Activated CD4-positive, CD25-positive, alpha-beta regulatory T cell treated with anti-CD3 and anti-CD28 coated beads, Interleukin-2, amount 50 U/mL, for 24 hours (primary cell): ENCODE measurements at regions not wholly inside any gene's neighbourhood (a gene's known extent, or its start where the extent isn't known, plus 50 kb on each side); places are given as distances from the start of the nearest gene placed in this dataset.

Experiments
- ATAC-seq, 2 donors: fragments of 150-1000 bp; cut with Tn5 transposase; one replicate each; pipeline ENCODE4 v1.10.0; 2021; ENCODE audit warnings: mild to moderate bottlenecking in 1 of 2, moderate library complexity in 1 of 2

DNA sequence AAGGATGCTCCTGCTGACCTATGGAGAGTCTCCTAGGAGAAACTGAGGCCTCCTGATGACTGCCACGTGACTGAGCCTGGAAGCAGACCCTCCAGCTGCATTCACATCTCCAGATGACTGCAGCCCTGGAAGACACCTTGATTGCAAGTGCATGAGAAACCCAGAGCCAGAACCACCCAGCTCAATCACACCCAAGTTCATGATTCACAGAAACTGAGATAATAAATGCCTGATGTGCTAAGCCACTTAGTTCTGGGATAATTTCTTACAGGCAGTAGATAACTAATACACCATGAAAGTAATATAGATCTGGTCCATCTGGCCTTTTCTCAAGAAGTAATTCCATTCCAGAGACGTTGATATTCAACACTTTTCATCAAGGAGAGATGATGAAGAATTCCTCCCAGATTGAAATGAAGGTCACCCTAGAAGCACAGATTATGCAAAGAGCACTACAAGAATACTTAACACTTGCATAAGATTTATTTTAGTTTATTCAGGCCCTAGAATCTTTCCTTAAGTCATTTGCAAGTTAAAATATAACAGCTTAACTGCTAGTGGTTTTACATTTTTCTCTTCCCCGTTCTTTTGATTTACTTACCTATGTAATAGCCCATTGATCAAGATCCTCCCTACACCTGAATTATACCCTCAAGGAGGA lies 208.2 kb upstream of the INHBA start:
- ATAC-seq = no peak

DNA sequence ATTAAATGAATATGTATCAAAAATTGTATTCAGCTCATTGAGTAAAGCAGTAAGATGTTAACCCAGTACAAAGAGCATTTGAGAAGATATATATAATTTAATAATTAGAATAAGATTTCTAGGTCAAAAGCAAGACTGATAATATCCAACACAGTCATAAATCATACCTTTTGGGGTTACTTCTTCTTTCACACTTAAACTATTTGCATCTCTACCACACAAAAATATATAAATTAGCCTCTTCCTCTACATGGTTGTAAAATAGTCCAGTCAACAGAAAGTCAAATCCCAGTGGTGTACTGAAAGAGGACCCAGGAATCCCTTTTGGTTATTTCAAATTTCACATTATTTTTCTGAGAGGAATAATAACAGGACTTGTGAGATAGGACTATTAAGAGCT lies 204.6 kb upstream of the INHBA start:
- ATAC-seq = no peak

DNA sequence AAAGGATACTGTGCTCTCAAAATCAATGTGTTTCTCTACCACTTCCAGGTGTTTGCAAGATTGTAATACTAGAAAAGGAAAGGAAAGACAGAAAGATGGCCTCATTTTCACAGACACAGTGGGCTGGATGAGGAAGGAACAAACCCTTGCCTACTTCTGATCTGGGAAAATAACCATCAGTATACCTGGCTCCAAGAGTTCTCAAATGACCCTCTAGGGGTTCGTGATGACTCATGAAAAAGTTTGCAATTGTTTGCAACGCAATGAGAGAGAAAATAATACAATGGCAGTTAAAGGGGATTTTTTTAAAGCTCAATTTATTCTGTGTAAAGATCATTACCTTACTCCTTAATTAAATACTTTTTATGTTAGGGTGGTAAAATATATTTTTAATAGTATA lies 197.6 kb upstream of the INHBA start:
- no peak for ATAC-seq

DNA sequence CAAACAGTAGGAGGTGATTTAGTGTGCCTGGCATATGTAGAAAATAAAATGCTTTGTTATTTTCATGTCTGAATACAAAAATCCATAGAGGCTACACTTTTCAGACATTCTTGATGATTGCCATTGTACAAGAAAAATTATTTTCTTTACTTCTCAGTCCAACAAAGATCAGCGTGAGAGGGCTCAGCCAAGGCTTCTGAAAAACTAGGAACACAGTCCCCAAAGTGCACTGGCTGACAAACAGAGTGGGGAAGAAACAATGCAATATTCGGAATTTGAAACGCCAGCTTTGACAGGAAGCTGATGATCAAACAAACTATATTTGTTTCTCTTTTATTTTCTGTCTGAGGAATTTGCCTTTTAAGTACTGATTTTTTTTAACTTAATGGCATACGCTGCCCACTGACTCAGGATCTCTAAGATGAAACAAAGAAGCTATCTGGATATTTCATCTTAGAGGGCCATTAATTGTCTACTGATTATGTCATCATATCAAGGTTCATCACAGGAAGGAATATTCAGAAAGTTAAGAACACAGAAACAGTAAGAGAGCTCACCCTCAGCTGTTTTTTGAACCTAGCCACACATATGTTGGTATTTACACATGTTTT lies 197.0 kb upstream of the INHBA start:
- ATAC-seq = no peak

DNA sequence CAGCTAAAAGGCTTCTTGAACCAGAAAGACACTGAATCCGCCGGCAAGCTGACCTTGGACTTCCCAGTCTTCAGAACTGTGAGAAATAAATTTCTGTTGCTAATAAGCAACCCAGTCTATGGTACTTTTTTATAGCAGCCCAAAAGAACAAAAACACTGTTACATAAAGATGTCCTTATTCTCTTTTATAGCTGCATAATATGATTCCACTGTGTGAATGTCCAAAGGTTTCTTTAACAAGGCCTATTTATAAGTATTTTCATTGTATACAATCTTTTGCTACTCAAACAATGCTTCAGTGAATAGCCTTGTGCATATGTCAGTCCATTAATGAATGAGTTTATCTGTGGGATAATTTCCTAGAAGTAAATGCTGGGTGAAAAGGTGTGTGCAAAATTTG lies 190.8 kb upstream of the INHBA start:
- ATAC-seq = no peak

DNA sequence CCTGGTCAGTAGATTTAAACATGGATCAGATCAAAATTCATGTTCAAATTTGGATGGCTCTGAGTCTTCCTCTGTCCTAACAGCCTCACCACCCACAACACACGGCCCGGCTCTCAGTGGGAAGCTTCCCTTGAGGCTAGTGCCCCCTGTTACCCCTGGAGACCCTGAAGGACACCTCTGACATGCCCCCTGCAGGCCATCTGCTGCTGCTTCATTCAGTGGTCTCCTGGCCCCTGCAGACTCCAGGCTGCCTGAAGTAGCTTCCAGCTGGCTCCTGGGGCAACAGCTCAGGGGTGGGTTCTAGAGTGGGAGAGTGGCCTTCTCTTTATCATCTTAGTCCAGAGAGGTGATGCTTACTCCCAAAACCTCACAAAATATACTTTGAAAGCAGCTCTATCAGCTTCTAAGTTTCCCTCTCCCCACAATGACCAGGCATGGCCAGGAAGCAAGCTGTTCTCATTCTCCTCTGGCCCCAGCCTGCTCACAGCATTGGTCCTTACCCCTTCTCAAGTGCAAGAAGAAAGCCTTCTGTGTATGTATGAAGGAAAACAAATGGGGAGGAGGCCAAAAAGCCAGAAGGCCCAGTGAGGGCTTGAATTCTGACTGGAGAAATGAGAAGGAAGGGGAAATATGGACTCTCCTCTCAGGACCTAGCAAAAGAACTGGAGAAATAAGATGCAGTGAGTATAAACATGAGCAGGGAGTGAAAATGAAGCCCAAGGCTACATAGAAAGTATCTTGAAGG lies 189.6 kb upstream of the INHBA start:
- ATAC-seq = no peak

DNA sequence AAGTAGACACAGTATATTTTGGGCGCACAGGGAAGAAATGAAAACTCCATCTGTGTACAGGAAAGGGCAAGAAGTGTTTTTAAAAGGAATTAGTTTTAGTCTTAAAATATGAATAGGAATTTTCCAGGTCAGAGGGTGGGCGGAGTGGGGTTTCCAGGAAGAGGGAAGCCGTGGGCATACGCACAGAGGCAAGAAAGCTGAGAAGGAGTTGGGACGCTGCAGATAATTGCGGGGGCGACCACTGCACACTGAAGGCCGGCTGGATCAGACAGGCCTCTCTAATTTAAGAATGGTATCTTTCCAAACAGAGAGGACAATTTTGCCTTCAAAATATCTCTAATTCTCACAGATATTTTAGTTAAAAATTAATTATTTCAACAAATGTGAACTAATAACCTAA lies 189.1 kb upstream of the INHBA start:
- no peak for ATAC-seq

DNA sequence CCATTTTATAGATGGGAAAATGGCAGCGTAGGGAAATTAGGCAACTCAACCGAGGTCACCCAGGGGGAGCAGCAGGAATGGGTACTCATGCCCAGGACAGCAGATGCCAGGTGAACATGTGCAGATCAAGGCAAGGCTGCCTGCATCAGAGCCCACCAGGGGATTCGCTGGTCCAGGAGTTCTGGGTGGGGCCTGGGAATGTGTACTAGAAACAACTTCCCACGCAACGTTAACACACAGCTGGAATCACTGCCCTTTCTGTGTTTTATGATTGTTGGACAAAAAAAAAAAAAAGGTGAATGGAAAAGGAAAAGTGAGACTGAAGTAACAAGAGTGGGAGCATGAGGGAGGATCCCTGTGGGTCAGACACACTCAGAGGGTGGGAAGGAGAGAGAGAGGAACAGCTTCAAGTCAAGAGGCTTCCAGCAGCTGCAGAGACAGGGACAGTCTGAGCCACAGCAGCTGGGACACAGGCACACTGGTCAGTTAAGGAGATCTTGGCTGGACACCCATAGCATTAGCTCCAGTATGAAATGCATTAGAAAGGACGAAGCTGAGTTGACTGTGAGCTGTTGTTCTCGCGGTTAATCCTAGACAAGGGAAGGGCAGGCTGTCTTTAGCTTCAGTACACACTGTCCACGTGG lies 187.9 kb upstream of the INHBA start:
- ATAC-seq = no peak

DNA sequence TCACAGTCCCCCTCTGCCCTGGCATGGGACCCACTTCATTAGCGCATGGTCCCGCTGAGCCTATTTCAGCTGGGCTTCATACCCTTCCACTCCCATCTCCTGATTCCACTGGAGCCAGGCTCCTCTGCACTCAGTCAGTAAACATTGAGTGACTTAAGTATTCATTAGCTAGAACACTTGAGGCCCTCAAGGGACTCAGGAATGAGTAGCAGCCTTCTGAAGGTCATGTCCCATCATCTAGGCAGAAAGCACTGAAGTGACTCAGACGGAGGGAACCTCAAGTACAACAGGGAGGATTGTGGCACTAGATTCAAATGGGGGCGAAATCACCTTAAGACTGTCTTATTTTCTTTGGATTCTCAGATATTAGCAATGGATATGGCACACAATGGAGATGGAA lies 186.6 kb upstream of the INHBA start:
- ATAC-seq = peak; percentile 22 to 35

DNA sequence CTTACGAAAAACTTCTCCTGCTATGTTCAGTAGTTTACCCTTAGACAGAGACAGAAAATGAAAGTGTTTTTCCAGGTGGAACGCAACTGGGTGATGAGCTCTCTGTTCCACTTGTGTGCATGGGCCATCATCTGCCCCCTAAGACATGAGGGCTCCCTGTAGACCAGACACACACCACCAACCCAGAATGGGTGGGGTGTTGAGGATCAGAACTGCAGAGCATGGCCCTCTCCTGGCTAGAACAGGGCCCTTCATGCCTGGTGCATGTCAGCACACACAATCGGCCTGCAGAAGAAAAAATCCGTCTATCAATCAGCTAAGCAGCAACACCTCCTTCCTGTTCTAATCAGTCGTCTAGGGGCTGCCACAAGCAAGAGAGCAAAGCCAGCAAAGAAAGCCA lies 186.2 kb upstream of the INHBA start:
- peak in 1 of 2 donors; percentile 25 for ATAC-seq

DNA sequence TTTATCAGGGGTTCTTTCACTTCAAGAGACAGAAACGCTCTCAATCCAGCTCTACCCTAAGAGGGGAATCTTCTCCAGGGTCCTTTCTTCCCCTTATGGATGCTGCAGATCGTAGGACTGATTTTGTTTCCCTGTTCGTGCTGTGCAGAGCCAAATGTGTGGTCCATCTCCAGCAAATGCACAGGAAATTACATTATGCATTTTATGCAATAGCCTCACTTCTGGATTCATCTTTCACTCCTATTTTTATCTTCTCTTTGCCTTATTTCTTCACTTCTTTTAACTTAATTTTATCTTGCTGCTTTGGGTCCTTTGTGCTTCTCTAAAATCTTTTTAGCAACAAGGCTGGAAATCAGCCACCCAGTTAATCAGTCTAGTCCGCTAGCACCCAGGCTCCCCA lies 184.5 kb upstream of the INHBA start:
- no peak for ATAC-seq

DNA sequence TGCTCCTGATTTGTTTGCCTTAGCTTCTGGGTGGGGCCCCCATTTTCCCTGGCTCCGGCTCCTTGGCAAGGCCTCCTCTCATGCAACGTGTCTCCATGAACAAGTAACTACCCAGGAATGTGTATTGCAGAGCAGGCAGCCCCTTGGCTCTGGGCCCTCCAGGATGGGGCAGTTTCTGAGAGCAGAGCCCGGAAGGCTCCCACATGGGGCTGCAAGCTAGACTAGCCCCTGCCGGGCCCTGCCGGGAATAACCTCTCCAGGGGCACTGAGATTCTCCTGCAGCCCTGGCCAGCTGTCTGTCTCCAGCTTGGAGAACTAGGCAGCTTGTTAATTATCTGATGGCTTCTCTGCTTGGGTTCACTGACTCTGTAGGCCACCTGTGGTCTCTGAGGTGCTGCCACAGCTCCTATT lies 184.0 kb upstream of the INHBA start:
- no peak for ATAC-seq

DNA sequence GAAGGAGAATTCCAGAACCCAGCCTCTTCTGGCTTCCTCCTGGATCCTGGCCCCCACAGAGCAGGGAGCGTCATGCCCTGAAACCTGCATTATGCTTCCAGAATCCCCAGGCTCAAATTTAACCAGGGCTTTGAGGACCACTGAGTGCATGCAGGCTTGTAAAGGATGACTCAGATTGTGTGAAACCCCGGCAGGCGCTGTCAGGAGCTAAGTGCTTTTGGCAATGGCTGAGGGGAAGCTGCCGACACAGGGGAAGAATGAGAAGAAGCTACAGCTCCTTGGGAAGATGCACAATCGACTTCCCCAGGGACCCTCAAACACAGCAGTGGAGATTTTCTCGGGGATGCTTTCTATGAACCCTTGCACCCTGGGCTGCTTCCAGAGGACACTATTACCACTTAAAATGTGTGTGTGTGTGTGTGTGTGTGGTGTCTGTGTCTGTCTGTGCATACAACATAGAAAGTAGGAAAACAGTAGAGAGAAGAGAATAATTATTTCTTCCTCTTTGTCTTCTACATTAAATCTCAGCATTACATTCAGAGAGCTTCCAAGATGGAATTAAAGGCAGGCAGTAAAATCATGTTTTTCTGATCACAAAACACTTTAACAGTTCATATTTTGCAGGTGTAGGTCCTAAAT lies 183.5 kb upstream of the INHBA start:
- no peak for ATAC-seq

DNA sequence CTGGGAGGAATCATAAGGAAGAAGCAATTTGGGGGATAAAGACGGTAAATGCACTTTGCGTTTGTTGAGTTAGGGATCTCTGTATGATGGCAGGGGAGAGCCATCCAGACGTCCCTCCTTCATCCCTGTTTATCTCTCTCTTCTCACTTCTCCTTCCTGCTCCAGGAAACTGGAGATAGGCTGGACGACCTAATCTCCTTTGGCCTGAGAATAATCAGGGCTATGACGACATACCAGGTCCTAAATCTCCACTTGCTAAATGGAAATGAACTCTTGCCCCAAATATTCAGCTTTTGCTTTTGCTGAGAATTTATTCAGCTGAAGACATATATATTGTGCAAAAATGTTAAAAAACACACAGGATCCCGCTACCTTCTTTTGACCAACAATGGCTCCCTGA lies 182.9 kb upstream of the INHBA start:
- ATAC-seq = no peak

DNA sequence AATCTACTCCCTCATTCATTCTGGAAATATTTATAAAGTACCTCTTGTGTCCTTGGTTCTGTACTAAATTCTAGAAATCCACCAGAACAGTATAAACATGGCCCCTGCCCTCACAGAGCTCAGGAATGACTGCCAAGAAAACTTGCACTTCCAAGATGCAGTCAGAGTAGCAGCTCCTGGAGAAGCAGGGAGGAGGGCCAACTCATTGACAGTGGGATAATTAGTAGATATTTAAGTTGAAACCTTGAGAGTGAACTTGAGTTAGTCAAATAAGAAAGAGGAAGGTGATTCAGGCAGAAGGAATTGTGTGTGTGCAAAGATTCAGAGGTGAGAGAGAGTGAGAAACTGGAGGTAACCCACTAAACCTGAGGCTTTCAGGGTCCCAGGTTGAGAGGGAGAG lies 182.2 kb upstream of the INHBA start:
- no peak for ATAC-seq

DNA sequence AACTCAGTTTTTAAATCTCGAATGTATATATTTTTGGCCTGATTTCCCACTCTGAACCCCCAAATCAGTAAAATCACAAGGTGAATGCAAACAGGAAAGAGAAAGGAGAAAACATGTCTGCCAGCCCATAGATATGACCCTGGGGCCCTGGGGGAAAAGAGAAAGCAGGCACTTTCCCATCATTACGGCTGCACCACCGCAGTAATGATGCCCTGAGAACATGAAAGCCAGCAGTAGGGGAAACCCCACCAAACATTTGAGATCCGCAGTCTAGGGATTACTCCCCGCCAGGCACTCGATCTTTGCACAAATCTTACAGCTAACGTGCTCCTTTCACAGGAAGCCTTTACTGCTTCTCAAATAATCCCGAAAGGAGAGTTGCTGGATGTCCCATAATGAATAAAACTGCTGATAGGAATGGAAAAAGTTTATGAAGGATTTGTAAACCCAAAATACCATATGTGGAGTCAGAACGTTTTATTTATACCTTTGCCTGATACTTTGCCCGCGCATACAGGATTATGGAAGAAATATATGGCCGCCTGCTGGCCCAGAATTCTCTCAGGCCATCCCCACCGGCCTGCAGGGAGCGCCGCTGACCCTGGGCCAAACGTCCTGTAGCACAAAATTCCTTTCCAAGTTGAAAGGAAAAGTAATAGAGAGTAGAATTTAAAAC lies 180.0 kb upstream of the INHBA start:
- ATAC-seq = no peak

DNA sequence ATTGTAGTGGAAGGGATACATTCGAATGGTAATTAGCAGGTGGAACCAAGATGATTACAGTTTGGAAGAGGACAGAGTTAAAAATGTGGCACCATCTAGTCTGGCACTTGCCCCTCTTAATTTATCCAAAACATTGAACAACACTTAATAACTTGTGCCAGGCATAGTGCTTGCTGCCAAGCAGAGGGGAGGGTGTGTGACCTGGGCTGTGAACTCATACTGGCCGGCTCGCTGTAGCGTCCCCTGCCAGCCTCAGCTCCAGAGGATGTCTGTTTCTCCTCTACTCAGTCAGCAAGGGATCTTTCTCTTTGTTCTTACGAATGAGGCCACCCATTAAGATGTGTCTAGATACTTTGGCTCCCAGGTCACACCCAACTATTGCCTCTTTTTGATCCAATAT lies 179.4 kb upstream of the INHBA start:
- no peak for ATAC-seq

DNA sequence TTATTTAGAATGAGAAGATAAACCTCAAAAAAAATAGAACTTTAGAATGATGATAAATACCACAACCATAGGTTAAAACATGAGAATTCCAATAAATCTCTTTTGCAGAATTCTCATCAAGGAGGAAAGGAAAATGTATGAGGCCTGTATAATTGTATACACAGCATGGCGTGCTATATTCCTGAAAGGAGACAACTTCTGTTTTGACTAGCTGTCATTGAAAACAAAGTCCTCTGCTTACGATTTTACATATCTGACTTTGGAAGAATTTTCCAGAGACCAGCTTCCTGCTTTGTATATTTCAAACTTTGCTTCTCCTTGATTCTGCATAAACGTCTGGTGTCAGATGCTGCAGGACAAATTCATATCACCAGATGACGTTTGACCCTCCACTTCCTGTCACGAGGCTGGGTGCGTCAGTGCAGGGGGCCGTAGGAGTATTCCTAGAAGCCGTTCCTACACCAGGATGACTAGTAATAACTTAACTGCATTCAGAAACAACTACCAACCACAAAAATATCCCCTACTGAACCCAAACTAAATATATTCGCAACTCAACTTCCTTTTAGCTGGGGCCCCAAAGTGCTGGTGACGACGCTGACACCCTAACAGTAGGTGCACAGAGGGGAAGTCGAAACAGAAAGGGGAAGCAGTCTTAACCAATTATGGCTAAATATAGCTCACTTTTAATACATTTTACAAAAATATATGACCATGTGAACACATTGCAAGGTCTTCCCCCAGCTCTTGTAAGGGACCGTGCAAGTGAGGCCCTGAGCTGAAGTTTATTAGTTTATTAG lies 178.6 kb upstream of the INHBA start:
- peak; percentile 96 for ATAC-seq

DNA sequence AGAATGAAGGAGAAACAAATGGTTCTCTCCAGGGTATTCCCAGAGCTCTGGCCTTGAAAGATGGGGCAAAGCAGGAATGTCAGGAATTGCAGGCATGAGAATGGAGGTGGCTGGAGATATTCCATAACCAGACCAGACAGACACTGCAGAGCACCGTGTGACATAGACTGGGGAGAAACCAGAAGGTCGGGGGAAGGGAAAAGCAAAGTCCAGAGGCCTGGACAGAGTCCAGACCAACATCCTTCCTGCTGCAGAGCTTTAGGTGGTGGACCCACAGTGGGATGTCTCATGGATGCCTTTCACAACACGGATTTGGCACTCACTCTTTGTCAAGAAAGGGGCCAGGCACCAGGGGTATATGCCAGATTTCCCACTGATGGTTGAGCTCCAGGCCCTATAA lies 177.2 kb upstream of the INHBA start:
- ATAC-seq = no peak

DNA sequence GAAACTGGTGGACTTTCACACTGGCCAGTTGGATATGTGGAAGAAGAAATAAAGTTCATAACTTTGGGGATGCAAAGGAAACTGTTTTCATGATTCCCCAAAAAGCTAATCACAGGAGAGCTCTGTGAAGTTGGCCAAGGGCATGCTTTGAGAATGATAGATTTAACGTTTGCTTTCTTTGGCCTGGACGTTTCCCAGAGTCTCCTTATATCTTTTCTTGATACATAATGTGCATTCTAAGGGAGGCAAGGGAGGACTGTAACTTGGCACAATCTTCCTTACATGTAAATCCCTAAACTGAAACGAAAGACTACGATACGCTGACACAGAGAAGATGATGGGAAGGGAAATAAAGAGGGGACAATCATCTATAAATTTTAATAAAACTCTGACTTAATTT lies 176.5 kb upstream of the INHBA start:
- no peak for ATAC-seq
